Stimulated activated naive CD8-positive, alpha-beta T cell treated with anti-CD3 and anti-CD28 coated beads, Interleukin-15, amount 100 ng/mL, for 72 hours (primary cell): ENCODE measurements at regions not wholly inside any gene's neighbourhood (a gene's known extent, or its start where the extent isn't known, plus 50 kb on each side); places are given as distances from the start of the nearest gene placed in this dataset.
A peak's percentile ranks its signal among the peaks of the same experiment; 100 is the strongest.

Experiments used
- ATAC-seq: fragments of 150-1000 bp; cut with Tn5 transposase; 2 replicates; pipeline ENCODE4 v1.10.0; 2021; ENCODE audit warnings: mild to moderate bottlenecking, moderate library complexity
- DNase-seq, 2 donors: peaks; one replicate each; pipeline ENCODE4 v3.0.0; 2021 to 2022
- H3K27ac Mint-ChIP-seq, 2 donors: one replicate each; pipeline ENCODE4 v1.8.0; 2022; ENCODE audit warnings: mild to moderate bottlenecking in 2 of 2, mixed read lengths in 2 of 2, moderate library complexity in 2 of 2
- H3K27me3 Mint-ChIP-seq: one replicate; pipeline ENCODE4 v1.8.0; 2022; ENCODE audit warnings: mixed read lengths
- H3K4me1 Mint-ChIP-seq: one replicate; pipeline ENCODE4 v1.8.0; 2022; ENCODE audit warnings: mild to moderate bottlenecking, mixed read lengths
- H3K4me3 Mint-ChIP-seq, 2 donors: one replicate each; pipeline ENCODE4 v1.8.0; 2022; ENCODE audit warnings: mild to moderate bottlenecking in 2 of 2, mixed read lengths in 2 of 2, moderate library complexity in 1 of 2
- H3K9me3 Mint-ChIP-seq, 2 donors: one replicate each; pipeline ENCODE4 v1.8.0; 2022; ENCODE audit warnings: mixed read lengths in 2 of 2

DNA sequence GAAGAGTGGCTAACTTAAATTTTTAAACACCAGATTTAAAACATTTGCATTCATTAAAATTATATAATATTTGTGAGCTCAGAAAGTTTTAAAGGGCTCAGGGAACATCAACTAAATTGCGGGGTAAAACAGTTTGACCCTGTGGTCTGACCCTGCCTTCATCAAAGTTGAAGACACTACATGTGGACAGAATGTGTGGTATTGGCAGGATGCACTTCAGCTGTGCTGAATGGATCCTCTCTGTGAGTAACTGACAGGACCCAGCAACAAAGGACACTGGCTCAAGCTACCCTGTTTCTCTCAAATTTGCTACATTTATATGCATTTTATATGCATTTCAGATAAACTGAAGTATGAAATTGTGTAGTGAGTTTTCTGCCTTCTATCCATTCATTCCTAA is 288.5 kb downstream of the ZNF608 start:
- no peak for ATAC-seq
- Mint-ChIP-seq H3K27me3 (peaks cover 17% of the 10 kb centered on the region), H3K27ac (no peak overlapping the region), H3K4me1 (no peaks in the 10 kb centered on the region), H3K9me3 (peaks cover 7 to 10% of the 10 kb centered on the region in 2 donors), H3K4me3 (no peak overlapping the region)
- no peak for DNase-seq

GRCh38 chr5:124457101-124457500 is 289.3 kb downstream of the ZNF608 start:
- ATAC-seq: no peak
- H3K4me3 Mint-ChIP-seq: no peak overlapping the region
- no peaks in the 10 kb centered on the region for H3K4me1 Mint-ChIP-seq
- peaks cover 17% of the 10 kb centered on the region for H3K27me3 Mint-ChIP-seq
- DNase-seq: no peak
- H3K9me3 Mint-ChIP-seq: peaks cover 7 to 10% of the 10 kb centered on the region in 2 donors
- no peak overlapping the region for H3K27ac Mint-ChIP-seq

- Mint-ChIP-seq H3K4me3 (no peak overlapping the region), H3K4me1 (no peaks in the 10 kb centered on the region), H3K9me3 (peaks cover 7 to 10% of the 10 kb centered on the region in 2 donors), H3K27me3 (peaks cover 17% of the 10 kb centered on the region), H3K27ac (no peak overlapping the region)
- no peak for ATAC-seq
- DNase-seq: no peak
Observed at GRCh38 chr5:124456249-124456648, 290.2 kb downstream of the ZNF608 start.

GRCh38 chr5:124454081-124454480 is 292.4 kb downstream of the ZNF608 start:
- Mint-ChIP-seq H3K4me3 (no peak overlapping the region), H3K27me3 (peaks cover 8% of the 10 kb centered on the region), H3K27ac (no peak overlapping the region), H3K4me1 (no peaks in the 10 kb centered on the region), H3K9me3 (peaks cover 0 to 7% of the 10 kb centered on the region in 2 donors)
- no peak for DNase-seq
- ATAC-seq: no peak

GRCh38 chr5:124453221-124454051 is 293.0 kb downstream of the ZNF608 start:
- ATAC-seq: peak; percentile 90
- H3K4me1 Mint-ChIP-seq: no peaks in the 10 kb centered on the region
- peaks cover 7% of the 10 kb centered on the region for H3K27me3 Mint-ChIP-seq
- peak; percentile 13 to 22 for DNase-seq
- H3K27ac Mint-ChIP-seq: no peak overlapping the region
- H3K9me3 Mint-ChIP-seq: peaks cover 0 to 7% of the 10 kb centered on the region in 2 donors
- no peak overlapping the region for H3K4me3 Mint-ChIP-seq

DNA sequence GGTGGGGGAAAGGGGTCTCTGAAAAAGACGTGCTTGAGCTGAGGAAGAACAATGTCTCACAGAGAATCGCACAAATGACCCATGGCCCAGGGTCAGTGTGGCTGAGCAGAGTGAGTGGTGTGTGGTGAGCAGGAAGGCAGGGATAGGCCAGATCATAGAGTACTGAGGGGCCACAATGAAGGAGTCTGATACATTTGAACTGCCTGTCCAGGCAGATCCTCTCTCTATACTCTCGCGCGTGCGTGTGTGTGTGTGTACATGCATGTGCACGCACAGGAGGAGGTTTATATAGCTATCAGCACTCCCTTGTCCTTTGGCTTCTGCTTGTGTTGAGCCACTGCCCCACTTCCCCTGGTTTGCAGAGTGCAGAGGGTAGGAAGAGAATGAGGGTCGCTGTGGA is 294.0 kb downstream of the ZNF608 start:
- Mint-ChIP-seq H3K27me3 (peaks cover 7% of the 10 kb centered on the region), H3K4me3 (no peak overlapping the region), H3K9me3 (peaks cover 0 to 7% of the 10 kb centered on the region in 2 donors), H3K27ac (no peak overlapping the region), H3K4me1 (no peaks in the 10 kb centered on the region)
- DNase-seq: no peak
- no peak for ATAC-seq

DNA sequence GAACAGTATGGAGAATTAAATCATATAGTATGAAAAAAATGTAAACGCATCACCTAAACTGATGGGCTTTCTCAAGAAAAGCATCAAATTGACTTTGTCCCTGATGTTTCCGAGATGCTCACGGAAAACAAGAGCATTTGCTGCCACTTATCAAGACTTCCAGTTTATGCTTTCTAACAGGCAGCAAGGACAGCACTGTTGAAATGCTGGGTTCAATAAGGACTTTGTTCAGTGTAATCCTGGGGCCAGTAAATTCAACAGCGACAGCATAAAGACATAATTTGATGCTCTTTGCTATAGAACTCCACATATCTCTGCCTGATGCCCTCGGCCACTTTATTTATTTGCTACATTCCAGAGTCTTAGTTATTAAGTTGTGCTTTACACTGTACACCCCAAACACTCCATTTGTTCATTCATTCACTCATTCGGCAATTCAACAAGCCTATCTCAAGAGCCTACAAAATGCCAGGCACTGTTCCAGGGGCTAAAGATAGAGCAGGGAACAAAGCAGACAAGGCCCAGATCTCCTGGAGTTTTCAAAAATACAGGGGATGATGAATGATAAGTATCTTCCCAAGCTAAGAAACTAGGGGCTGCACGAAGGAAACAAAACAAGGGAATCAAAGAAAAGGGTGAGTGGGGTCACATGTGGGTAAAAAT is 294.6 kb downstream of the ZNF608 start:
- Mint-ChIP-seq H3K27ac (peak overlapping the region in 1 of 2 donors; percentile 3), H3K4me1 (no peaks in the 10 kb centered on the region), H3K4me3 (no peak overlapping the region), H3K27me3 (peaks cover 7% of the 10 kb centered on the region), H3K9me3 (peaks cover 0 to 7% of the 10 kb centered on the region in 2 donors)
- DNase-seq: no peak
- no peak for ATAC-seq

DNA sequence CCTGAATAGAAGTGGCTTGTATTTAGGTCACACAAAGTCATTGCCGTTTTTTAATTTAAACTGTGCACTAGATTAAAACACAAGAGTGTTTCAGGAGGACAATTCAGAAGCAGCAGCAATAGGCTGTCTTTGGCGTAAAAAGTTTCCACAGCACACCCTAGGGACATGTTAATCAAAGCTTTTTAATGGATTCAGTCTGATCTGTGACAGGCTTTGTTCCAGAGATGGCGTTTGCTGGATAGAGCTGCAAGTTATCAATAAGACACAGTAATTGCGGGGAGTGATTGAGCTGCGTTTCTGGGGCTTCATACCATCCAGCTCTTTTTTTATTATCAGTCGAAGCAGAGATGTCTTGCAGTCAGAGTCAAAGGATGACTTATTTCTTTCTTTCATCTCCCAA is 300.3 kb downstream of the ZNF608 start:
- H3K27ac Mint-ChIP-seq: no peak overlapping the region
- peaks cover 0 to 7% of the 10 kb centered on the region in 2 donors for H3K9me3 Mint-ChIP-seq
- H3K4me1 Mint-ChIP-seq: no peaks in the 10 kb centered on the region
- no peak overlapping the region for H3K4me3 Mint-ChIP-seq
- H3K27me3 Mint-ChIP-seq: peaks cover 7% of the 10 kb centered on the region
- DNase-seq (no peak), ATAC-seq (no peak)

GRCh38 chr5:124445070-124445619 is 301.3 kb downstream of the ZNF608 start:
- ATAC-seq: no peak
- no peaks in the 10 kb centered on the region for H3K9me3 Mint-ChIP-seq

DNA sequence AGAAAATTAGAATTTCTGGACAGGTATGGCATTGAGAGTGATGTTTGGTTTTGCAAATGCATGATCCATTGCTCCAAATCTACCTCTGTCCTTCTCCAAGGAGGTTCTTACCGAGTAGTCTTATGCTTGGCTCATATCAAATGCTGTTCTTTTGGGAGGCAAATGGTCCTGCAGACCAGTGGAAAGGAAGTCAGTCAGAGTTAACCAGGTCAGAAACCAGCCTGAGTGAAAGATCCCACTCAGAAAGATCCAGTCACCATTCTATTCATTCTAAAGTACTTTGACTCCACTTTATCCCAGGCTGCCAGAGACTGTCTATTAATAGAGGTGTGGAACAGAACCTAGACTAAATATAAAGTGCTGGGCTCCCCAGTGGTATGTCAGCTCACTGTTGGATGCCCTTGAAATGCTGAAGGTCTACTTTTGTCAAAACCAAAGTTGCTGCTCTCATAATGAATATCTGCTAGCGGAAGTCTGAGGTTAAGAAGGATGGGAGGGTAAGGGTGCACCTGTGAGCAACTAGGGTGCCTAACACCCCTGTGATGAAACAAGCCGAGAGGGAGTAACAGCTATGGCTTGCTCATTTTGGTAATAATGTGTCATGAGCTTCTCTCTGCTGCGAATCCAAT is 302.2 kb downstream of the ZNF608 start:
- ATAC-seq (no peak), DNase-seq (no peak)
- Mint-ChIP-seq H3K27ac (no peak overlapping the region), H3K27me3 (no peaks in the 10 kb centered on the region), H3K4me1 (no peaks in the 10 kb centered on the region), H3K9me3 (no peaks in the 10 kb centered on the region), H3K4me3 (no peak overlapping the region)

More at GRCh38 chr5:124445070-124445619, 301.3 kb downstream of the ZNF608 start:
- Mint-ChIP-seq H3K27me3 (no peaks in the 10 kb centered on the region), H3K27ac (no peak overlapping the region), H3K4me3 (no peak overlapping the region), H3K4me1 (no peaks in the 10 kb centered on the region)
- DNase-seq: no peak

DNA sequence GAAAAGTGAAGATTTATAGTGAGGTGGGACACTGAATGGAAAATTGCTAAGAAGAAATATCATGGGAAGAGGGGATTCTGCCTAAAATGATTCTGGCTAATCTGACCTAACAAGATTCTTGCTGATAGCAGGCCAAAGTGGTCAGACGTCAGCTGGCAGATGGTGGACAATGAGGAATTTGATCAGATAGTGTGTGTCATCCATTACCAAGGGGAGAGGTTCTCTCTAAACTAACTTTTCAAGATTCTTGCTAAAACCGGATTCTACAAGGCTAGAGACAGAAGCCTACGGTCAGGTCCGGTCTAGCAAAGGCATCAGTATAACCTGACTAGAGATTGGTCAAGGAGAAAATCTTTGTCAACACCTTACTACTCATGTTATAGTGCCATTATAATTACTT is 306.0 kb downstream of the ZNF608 start:
- no peaks in the 10 kb centered on the region for H3K27me3 Mint-ChIP-seq

GRCh38 chr5:124439609-124440008 is 306.8 kb downstream of the ZNF608 start:
- ATAC-seq (no peak), DNase-seq (no peak)
- peaks cover 0 to 9% of the 10 kb centered on the region in 2 donors for H3K9me3 Mint-ChIP-seq
- H3K4me3 Mint-ChIP-seq: no peak overlapping the region
- H3K4me1 Mint-ChIP-seq: no peaks in the 10 kb centered on the region
- no peaks in the 10 kb centered on the region for H3K27me3 Mint-ChIP-seq
- no peak overlapping the region for H3K27ac Mint-ChIP-seq

More for the DNA sequence above, 306.0 kb downstream of the ZNF608 start:
- no peak overlapping the region for H3K27ac Mint-ChIP-seq
- H3K4me1 Mint-ChIP-seq: no peaks in the 10 kb centered on the region
- ATAC-seq (no peak), DNase-seq (no peak)
- H3K9me3 Mint-ChIP-seq: peaks cover 0 to 4% of the 10 kb centered on the region in 2 donors
- H3K4me3 Mint-ChIP-seq: no peak overlapping the region

DNA sequence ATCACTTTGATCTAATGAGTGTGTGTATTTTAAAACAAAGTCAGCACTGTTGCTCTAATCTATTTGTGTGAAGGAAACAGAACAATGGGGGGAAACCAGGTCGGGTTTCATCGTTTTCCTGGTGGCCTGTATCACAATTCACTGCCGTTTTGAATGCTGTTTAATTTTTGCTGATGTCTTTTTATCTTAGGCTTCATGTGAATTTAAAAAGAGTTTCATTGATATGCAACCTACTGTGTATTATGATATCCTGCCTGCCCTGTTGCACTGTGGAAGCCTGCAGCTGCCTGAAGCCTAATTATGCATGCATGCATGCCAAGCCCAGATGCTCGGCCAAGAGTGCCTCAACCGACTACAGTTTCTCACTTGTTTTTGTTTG is 307.5 kb downstream of the ZNF608 start:
- Mint-ChIP-seq H3K4me3 (no peak overlapping the region), H3K4me1 (no peaks in the 10 kb centered on the region)

DNA sequence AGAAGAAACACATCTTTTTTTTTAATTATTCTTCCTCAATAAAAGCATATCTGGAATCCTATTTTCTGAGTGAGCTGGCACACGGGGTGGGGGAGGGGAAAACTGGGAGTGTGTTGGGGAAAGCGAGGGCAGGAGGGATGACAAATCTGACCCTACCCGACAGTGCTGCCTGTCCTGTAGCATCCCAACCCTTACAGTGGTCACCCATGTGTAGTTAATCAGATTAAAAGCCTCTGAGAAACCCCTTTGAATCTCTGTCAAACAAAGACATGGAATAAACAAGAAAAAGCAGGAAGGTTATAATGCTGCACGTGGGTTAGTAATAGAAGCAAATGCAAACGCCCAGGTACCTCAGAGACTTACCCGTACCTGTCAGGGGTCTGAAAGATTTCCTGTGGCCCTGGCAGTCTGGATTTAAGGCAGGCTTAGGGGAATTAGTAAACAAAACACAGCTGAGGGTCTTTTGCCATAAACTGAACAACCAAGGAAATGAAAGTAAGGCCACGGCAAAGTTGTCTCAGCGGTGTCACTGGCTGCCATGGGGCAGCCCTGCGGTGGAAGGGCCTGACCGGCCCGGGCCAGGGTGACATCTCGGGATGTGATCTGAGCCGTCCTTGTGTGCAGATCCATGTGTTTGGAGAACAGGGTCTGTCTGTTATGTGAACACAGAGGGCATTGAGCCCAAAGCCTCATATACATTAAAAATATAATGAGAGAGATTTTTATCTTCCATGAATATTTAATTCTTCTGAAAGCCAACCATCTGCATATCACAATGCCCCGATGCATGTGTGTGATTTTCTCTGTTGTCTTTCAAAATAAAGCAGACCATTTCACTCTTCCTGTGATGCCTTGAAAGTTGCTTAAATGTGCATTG is 308.2 kb downstream of the ZNF608 start:
- Mint-ChIP-seq H3K4me3 (no peak overlapping the region), H3K4me1 (no peaks in the 10 kb centered on the region), H3K9me3 (peaks cover 10 to 23% of the 10 kb centered on the region in 2 donors), H3K27ac (no peak overlapping the region), H3K27me3 (no peaks in the 10 kb centered on the region)
- no peak for ATAC-seq
- DNase-seq: no peak

More for the DNA sequence above, 307.5 kb downstream of the ZNF608 start:
- ATAC-seq (no peak), DNase-seq (no peak)
- H3K27me3 Mint-ChIP-seq: no peaks in the 10 kb centered on the region
- H3K27ac Mint-ChIP-seq: no peak overlapping the region
- peaks cover 5 to 17% of the 10 kb centered on the region in 2 donors for H3K9me3 Mint-ChIP-seq

DNA sequence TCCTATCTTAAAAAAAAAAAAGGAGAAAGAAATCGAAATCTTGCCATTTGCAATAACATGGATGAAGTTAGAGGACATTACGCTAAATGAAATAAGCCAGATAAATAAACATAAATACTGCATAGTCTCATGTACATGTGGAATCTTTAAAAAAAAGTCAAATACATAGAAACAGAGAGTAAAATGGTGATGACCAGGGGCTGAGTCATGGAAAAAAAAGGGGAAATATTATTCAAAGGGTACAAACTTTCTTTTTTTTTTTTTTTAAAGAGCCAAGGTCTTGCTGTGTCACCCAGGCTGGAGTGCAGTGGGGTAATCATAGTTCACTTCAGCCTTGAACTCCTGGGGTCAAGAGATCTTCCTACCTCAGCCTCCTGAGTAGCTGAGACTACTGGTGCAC is 310.1 kb downstream of the ZNF608 start:
- DNase-seq: no peak
- no peak overlapping the region for H3K27ac Mint-ChIP-seq
- H3K4me1 Mint-ChIP-seq: no peaks in the 10 kb centered on the region
- no peak for ATAC-seq
- H3K4me3 Mint-ChIP-seq: no peak overlapping the region
- peaks cover 17 to 34% of the 10 kb centered on the region in 2 donors for H3K9me3 Mint-ChIP-seq
- H3K27me3 Mint-ChIP-seq: no peaks in the 10 kb centered on the region
